ENCODE measurements at regions not wholly inside any gene's neighbourhood (a gene's known extent, or its start where the extent isn't known, plus 50 kb on each side); places are given as distances from the start of the nearest gene placed in this dataset.

- DNase-seq (ENCODE audit: low spot score), result no peak
Observed at GRCh38 chr18:41227993-41228392, 727.0 kb upstream of the PIK3C3 start.

- no peak for DNase-seq (ENCODE audit: low spot score)
Observed at GRCh38 chr18:41226911-41227310, 728.1 kb upstream of the PIK3C3 start.

DNA sequence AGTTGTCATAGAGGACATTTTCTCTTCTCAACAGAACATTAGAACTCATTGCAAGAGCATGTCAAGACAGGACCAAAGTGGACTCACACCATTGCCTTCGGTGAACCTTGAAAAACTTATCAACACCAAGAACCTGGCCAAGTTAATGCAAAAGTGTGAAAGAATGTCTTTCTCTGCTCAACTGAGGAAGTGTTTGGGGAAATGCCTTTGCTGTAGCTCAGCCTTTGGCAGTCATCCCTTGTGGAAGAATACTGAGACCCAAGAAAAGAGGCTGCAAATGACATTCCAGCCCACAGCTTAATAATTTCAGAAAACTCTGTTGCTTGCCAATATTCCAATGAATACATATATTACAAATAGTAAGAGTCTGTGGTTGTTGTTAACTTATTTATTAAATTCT lies 728.8 kb upstream of the PIK3C3 start:
- no peak for DNase-seq (ENCODE audit: low spot score)

- DNase-seq (ENCODE audit: low spot score), result no peak
Observed at GRCh38 chr18:41216341-41217003, 738.6 kb upstream of the PIK3C3 start.

- no peak for DNase-seq (ENCODE audit: low spot score)
Observed at GRCh38 chr18:41207706-41208105, 747.3 kb upstream of the PIK3C3 start.

- no peak for DNase-seq (ENCODE audit: low spot score)
Observed at GRCh38 chr18:41206341-41206830, 748.6 kb upstream of the PIK3C3 start.

DNA sequence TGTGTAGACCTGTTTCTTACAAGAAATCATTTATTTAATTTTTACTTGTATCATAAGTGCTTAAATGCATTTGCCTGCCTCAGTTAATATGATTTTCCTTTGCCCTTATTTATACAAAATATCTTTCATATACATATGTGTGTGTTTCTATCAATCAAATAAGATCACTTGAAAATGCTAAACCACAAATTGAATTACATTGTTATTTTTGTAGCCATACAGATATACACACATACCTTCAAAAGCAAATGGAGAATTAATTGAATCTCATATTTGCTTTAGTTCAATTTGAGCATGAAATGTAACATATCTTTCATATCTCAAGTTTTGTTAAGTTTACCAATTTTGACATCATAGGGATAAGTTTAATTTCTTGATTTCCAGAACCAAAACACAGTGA lies 755.8 kb upstream of the PIK3C3 start:
- no peak for DNase-seq (ENCODE audit: low spot score)

- DNase-seq (ENCODE audit: low spot score), result no peak
Observed at GRCh38 chr18:41197967-41198366, 757.1 kb upstream of the PIK3C3 start.

DNA sequence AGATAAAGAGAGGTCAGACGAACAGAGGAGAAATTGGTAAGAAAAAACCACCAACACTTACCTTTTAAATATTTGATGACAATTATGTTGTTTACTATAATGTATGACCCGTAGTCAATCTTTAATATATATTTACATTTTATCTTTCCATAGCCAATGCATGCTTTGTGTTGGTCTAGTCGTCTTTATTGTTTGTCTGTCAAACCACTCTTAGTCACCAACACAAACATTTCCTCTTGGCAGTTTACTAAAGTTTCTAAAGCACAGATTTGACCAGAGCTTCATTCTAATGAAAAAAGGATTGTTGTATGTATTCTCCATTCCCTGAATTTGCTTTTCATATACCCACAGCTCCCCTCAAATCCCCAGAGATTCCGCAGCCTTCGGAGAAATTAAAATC lies 784.7 kb upstream of the PIK3C3 start:
- no peak for DNase-seq (ENCODE audit: low spot score)

DNA sequence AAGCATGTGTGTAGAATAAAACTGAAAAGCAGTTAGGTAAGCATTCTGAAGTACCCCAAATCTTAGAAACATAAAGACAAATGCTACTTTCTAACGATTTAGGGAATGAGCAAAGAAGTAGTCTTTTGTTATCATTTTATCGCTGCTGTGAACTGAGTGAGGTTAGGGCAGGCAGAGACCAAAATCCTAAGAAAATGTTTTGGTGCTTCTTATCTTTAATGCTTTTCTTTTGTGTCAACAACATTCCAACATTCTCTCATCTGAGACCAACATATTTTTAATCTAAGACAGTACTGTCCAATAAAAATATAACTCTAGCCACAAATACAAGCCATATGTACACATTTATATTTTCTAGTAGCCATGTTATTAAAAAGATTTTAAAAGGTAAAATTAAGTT lies 789.4 kb upstream of the PIK3C3 start:
- no peak for DNase-seq (ENCODE audit: low spot score)

DNA sequence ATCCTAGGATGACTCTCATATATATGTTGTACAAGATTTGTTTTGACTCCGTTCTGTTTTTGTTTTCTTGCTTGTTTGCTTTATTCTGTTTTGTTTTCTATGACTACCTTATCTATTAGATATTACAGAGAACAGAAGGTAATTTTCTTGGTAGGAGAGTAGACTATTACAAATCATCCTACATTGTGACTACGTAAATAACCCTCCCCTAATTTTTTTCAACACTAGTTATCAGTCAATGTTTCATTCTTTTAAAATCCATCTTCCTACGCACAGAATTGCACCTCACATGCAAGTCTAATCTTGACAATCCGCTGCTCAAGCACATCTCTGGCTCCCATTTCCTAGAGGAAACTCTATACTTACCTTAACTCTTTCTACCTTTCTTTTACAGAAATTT lies 792.3 kb upstream of the PIK3C3 start:
- no peak for DNase-seq (ENCODE audit: low spot score)

DNA sequence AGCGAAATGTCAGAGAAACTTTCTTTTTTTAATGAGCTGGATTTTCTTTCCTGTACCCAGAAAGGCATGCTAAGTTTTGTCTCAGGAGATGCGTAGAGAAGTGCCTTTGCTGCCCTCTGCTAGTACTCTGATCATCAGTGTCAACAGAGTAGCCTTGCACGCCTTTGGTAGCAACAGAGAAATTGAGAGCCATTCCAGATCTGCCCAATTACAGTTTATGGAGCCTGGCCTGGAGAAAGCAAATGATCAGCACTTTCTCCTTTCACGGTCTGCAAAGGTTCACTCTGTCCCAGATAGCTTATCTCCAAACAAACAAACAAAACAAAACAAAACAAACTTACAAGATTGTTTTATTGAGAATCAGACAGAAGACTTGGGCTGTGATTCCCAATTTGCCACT lies 792.8 kb upstream of the PIK3C3 start:
- no peak for DNase-seq (ENCODE audit: low spot score)

DNA sequence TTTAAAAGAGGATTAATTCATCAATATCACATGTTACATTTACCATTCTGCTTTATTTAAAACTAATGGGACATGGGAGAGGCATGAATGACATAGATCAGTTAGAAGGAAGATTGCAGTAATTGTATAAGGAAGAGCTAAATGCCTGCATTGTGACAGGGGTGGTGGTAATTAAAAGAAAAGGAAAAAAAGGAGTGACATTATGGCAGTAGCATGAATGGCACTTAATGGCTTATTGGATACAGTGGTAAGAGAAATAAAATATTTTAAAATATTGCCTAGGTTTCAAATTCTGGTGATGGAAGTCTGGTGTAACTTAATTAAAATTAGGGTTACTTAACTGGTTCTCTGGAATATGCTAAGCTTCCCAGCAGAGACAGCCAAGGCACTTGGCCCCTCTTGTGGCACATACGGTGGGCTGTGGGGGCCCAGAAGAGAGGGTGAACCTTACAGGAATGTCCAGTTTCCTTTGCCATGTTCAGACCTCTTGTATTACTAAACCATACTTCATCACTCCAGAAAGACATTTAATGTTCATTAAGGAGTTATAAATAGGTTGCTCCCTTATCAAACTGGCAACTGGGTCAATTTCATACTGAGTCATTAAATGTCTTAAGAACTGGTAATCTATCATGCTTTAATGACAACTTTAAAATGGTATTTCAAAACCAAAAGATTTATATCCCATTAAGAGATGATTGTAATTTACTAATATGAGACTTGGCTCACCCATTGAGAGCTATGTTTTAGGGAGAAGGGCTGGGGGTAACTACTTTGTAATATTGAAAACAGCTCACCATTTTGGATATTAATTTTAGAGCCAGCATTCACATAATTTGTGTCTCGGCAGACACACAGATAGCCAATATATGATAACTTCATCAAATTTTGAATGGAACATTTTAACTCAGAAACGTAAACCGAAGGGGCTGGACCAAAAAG lies 798.9 kb upstream of the PIK3C3 start:
- DNase-seq (ENCODE audit: low spot score), result no peak

GRCh38 chr18:41155025-41155424 lies 800.0 kb upstream of the PIK3C3 start:
- DNase-seq (ENCODE audit: low spot score), result no peak

- DNase-seq (ENCODE audit: low spot score), result no peak
Observed at GRCh38 chr18:41153871-41154270, 801.2 kb upstream of the PIK3C3 start.

DNA sequence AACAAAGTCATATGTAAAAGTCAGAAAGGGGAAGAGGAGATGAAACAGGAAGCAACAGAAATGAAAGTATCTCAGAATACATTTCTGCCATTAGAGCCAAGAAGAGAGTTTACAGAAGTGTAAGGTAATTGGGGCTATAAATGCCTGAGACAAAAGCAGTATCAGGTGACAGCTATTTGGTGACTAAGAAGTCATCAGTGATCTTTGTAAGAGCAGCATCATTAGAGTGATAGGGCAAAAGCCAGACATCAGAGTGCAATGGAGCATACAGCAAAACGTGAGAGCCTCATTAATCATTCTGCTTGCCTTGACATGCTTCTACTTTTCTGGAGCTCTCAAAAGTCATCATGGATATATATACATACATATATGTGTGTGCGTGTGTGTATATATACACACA lies 804.7 kb upstream of the PIK3C3 start:
- no peak for DNase-seq (ENCODE audit: low spot score)

- no peak for DNase-seq (ENCODE audit: low spot score)
Observed at GRCh38 chr18:41146301-41146700, 808.7 kb upstream of the PIK3C3 start.

DNA sequence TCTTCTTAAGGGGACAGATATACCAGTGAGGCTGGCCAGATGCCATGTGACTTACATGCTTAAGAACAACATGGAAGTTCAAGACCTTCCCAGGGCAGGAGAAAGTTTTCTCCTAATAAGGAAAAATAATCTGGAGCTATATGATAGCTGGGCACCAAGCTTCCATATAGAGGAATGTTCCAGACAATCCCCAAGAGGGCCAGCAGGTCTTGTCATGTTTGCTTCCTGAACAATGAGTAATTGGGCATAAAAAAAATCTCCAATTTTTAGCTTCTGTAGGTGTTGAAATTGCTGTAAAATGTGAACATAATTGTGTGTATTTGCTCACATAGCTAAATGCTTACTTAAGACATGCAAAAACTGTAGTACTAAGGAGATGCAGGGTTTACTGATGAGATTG lies 809.5 kb upstream of the PIK3C3 start:
- DNase-seq (ENCODE audit: low spot score), result no peak

- DNase-seq (ENCODE audit: low spot score), result no peak
Observed at GRCh38 chr18:41144441-41144840, 810.6 kb upstream of the PIK3C3 start.

DNA sequence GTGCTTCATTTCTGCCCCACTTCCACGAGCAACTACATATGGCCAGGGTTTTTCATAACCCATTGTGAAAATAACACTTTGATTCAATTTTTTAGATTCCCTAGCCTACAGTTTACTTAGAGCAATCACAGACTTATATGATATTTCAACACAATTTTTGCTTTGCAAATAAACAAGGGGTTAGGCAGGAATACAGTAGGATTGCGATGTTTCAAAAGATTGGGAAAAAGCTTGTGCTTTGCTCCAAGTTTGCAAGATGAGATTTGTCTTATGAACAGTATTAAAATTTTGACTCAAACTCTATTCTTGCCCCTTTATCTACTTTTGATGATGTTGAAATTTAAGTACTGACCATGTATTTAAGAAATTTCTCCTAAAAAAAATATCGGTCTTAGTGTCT lies 814.5 kb upstream of the PIK3C3 start:
- DNase-seq (ENCODE audit: low spot score), result no peak

DNA sequence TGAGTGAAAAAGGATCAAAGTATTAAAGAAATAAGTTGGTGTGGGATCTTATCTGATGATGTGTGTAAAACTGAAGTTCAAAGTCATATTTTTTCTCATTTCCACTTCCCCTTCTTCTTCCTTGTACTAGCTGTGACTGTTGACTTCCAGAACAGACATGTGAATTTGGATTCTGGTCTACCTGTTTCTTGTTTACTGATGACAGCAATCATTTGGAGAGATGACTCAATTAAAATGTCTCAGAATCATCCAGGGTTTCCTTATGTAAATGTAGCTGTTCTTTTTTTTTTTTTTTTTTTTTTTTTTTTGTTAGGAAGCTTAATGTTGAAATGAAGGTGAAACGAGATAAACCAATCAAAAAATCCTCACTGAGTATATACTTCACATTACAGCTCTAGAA lies 819.9 kb upstream of the PIK3C3 start:
- no peak for DNase-seq (ENCODE audit: low spot score)

- DNase-seq (ENCODE audit: low spot score), result no peak
Observed at GRCh38 chr18:41134426-41134825, 820.6 kb upstream of the PIK3C3 start.

DNA sequence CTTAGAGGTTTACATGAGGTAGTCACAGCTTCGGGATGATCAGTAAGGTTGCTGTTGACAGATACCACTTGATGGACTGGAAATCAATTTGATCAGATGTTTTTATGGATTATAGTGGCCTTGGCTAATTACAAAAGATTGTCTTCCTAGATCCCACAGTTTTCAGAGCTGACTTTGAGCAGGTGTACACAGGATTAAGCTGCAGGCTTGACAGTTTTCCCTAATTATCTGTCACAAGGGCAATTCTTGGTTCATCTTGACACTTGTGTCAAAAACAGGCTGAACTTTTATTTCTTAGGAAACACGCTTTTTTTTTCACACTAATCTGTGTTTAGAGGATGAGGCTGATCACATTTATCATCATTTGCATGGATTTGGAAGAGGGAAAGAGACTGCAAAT lies 824.0 kb upstream of the PIK3C3 start:
- DNase-seq (ENCODE audit: low spot score), result no peak

Measured in kidney capillary endothelial cell (primary cell).